GM04503 (cell line): ENCODE measurements at regions not wholly inside any gene's neighbourhood (a gene's known extent, or its start where the extent isn't known, plus 50 kb on each side); places are given as distances from the start of the nearest gene placed in this dataset.

Experiments used
- DNase-seq: peaks from one replicate; pipeline ENCODE4 v3.0.0-alpha.2; 2012; ENCODE audit warnings: low read depth

GRCh38 chr9:13487498-13487897 lies 208.0 kb upstream of the MPDZ start:
- DNase-seq, result no peak

GRCh38 chr9:13487071-13487470 lies 207.6 kb upstream of the MPDZ start:
- no peak for DNase-seq

- DNase-seq, result peak; percentile 18
Observed at GRCh38 chr9:13485068-13485596, 205.6 kb upstream of the MPDZ start.

- DNase-seq, result no peak
Observed at GRCh38 chr9:13484186-13484585, 204.7 kb upstream of the MPDZ start.

- DNase-seq, result no peak
Observed at GRCh38 chr9:13481274-13481673, 201.8 kb upstream of the MPDZ start.

DNA sequence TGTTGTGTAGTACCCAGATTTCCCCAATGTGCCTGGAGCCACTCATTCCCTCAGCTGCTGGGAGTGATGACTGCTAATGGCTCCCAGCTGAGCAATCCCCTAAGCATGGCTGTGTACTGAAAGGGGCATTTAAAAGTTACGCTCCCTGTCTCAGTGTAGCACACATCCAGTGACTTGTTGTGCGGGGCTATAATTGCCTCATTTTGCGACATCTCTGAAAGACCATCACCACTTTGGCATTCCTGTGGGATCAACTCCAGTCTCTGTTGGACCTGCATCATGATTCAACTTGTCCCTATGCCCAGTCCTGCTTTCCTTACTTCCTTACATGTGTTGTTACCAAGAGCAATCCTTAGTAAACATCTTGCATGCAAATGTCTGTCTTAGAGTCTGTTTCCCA lies 201.2 kb upstream of the MPDZ start:
- DNase-seq, result peak; percentile 8

GRCh38 chr9:13479096-13479495 lies 199.6 kb upstream of the MPDZ start:
- no peak for DNase-seq

GRCh38 chr9:13478639-13479038 lies 199.1 kb upstream of the MPDZ start:
- no peak for DNase-seq

DNA sequence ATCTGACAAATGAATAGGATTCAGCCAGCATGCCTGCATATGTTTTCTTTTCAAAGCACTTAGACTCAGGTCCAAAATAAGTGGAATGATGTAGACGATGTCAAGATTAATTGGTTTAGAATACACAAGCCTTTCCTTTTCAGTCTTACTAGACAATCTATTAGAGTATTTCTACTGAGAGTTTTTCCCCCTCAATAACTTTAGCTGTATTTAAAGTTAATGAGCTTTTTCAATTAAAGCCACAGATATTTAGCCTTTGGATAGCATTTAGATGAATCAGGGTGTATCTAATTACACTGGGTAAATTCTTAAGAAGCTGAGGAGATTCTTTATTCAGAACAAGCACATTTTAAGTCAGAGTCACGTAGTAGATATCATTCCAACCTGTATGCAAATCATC lies 198.7 kb upstream of the MPDZ start:
- DNase-seq, result no peak

DNA sequence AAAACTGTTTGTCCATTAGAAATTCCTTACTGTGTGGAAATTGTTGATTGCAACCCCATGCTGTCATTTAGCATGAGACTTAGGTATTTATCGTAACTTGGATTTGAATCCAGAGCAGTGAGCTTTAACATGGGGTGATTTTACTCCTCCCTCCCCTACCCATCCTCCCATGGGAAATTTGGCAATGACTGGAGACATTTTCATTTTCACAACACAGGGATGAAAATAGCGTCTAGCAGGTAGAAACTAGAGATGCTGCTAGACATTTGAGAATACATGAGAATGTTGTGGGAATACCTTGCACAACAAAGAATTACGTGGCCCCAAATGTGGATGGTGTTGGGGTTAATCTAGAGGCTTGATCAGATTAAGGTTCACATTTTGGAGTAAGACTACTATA lies 191.3 kb upstream of the MPDZ start:
- DNase-seq, result no peak

- DNase-seq, result no peak
Observed at GRCh38 chr9:13467157-13467556, 187.7 kb upstream of the MPDZ start.

GRCh38 chr9:13461414-13461991 lies 182.0 kb upstream of the MPDZ start:
- DNase-seq, result no peak

- DNase-seq, result no peak
Observed at GRCh38 chr9:13459071-13459470, 179.6 kb upstream of the MPDZ start.

GRCh38 chr9:13457795-13458194 lies 178.3 kb upstream of the MPDZ start:
- no peak for DNase-seq

DNA sequence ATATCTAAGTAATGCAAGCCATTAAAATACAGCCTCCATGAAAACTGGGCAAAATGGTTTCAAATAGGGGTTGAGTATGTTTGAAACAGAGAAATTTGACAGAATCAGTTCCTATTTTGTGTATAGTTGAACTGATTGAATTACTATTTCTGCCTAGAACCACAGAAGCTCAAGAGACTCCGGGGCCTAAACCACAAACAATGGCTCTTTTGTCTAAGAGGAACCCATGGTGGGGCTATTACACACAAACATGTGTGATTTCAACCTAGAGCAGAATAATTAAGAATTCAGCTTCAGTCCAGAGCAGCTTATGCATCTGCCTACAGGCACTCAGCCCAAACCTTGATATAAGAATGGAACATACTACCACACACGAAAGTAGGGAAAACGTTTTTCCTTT lies 171.2 kb upstream of the MPDZ start:
- no peak for DNase-seq

- DNase-seq, result no peak
Observed at GRCh38 chr9:13448482-13448881, 169.0 kb upstream of the MPDZ start.

GRCh38 chr9:13447843-13448422 lies 168.4 kb upstream of the MPDZ start:
- DNase-seq, result no peak

DNA sequence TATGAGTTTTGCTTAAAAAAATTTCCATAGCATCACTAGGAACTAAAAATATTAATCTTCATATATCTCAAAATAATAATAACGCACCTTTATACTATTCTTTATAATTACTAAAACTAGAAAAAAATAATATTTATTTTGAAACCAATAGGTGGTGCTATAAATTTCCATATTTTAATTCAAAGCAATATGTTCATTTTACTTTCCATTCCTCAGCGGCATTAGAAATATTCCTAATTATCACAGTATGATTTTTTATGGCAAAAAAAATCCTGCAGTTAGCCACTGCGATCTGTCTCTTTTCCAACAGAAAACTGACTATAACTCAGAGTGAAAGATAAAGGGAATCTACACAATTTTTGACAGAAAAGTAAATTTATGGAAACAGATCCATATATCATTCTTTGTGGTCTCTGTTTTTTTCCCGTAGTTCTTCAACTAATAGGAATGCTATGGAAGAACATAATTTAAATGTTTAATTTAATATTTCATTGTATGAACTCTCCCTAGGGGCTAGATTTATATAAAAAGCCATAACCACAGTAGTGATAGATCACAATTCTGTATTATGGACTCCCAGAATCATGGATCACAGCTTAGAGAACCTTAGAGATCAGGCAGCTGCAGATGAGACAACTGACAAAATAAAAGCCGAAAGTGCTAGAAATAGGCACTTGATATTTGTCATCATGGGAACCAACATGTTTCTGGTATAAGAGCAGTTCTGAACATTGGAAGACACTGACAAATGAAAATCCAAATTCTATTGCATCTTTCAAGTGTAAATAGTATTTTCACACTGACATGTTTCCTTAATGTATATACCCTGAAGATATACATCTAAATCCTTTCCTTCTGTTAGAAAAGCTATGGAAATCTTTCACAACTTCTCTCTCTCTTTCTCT lies 167.7 kb upstream of the MPDZ start:
- no peak for DNase-seq

- DNase-seq, result no peak
Observed at GRCh38 chr9:13446286-13446937, 166.9 kb upstream of the MPDZ start.

- no peak for DNase-seq
Observed at GRCh38 chr9:13445103-13445500, 165.6 kb upstream of the MPDZ start.

DNA sequence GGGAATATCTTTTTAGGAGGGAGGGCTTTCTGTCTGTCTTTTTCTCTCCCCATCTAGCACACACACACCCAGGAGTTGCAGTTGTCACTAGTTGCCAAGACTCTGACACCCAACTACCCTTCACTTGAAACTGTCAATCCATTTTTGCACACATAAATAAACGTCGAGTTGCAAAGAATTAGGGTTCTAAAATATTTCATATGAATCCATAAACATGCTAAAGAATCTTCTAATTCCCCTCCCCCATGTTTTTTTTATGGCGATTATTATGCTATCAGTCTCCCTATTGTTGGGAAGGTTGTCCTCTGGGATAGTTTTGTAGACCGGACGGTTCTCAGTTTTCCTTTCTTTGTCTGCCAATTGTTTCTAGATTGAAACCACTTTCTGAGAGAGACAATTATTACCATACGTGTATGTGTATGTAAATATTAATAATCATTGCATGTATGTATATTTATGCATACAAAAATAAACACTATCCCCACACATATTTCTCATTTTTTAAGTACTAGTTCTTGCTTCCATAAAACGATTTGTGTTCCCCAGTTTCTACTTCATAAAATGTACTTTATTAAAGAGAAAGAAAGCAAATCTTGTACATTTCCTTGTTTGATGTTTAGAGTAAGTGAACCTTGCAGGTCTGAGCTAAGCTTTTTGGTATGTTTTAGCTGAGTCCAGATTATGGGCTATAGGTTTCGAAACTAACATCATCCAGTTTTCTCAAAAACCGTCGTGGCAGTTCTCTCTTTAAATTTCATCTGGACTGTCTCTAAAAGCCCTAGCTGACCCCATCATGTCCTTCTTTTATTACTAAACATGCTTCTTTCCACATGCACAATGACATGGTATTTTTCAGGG lies 165.0 kb upstream of the MPDZ start:
- no peak for DNase-seq
